HEK293T (cell line): ENCODE measurements at regions not wholly inside any gene's neighbourhood (a gene's known extent, or its start where the extent isn't known, plus 50 kb on each side); places are given as distances from the start of the nearest gene placed in this dataset.

Experiments
- CTCF ChIA-PET: fragments of 350-600 bp; formaldehyde crosslinking; extraction: SDS; loops from one replicate; lab custom pipeline; 2021; ENCODE audit warnings: antibody characterized with exemption, inconsistent platforms; lab: Yijun Ruan, JAX
- POLR2A ChIA-PET: fragments of 350-600 bp; formaldehyde crosslinking; extraction: SDS; loops from one replicate; lab custom pipeline; 2020; ENCODE audit warnings: antibody characterized with exemption, inconsistent platforms; lab: Yijun Ruan, JAX
- DNase-seq: peaks from one replicate; pipeline ENCODE4 v3.0.0; 2012; ENCODE audit warnings: mixed read lengths; ENCODE audit errors: extremely low spot score
- ARNT ChIP-seq: fragments of 450-650 bp; IDR thresholded peaks from 2 replicates; pipeline ENCODE4 v1.6.1; 2017; ENCODE audit warnings: mild to moderate bottlenecking
- BHLHE40 ChIP-seq: fragments of 450-650 bp; IDR thresholded peaks from 2 replicates; pipeline ENCODE4 v1.6.1; 2016; ENCODE audit warnings: mild to moderate bottlenecking, moderate library complexity, borderline replicate concordance
- CTBP1 ChIP-seq: fragments of 450-650 bp; IDR thresholded peaks from 2 replicates; pipeline ENCODE4 v1.6.1; 2016; ENCODE audit warnings: borderline replicate concordance
- ELF4 ChIP-seq: fragments of 450-650 bp; IDR thresholded peaks from 2 replicates; pipeline ENCODE4 v1.6.1; 2017; ENCODE audit warnings: antibody characterized with exemption
- FOXA1 ChIP-seq: fragments of 450-650 bp; IDR thresholded peaks from 2 replicates; pipeline ENCODE4 v1.6.1; 2016; ENCODE audit warnings: mild to moderate bottlenecking
- FOXK2 ChIP-seq: fragments of 450-650 bp; IDR thresholded peaks from 2 replicates; pipeline ENCODE4 v1.6.1; 2016; ENCODE audit warnings: mild to moderate bottlenecking
- FOXM1 ChIP-seq: fragments of 450-650 bp; IDR thresholded peaks from 2 replicates; pipeline ENCODE4 v1.6.1; 2017; ENCODE audit warnings: mild to moderate bottlenecking, borderline replicate concordance
- HDGF ChIP-seq: fragments of 450-650 bp; IDR thresholded peaks from 2 replicates; pipeline ENCODE4 v1.6.1; 2017; ENCODE audit warnings: antibody characterized with exemption, borderline replicate concordance
- L3MBTL2 ChIP-seq: fragments of 450-650 bp; conservative IDR thresholded peaks from 2 replicates; pipeline ENCODE4 v1.6.1; 2016; ENCODE audit warnings: mild to moderate bottlenecking
- LEF1 ChIP-seq: fragments of 450-650 bp; IDR thresholded peaks from 2 replicates; pipeline ENCODE4 v1.6.1; 2017; ENCODE audit warnings: mild to moderate bottlenecking, borderline replicate concordance
- NFRKB ChIP-seq: fragments of 450-650 bp; IDR thresholded peaks from 2 replicates; pipeline ENCODE4 v1.6.1; 2016; ENCODE audit warnings: mild to moderate bottlenecking, moderate library complexity
- PKNOX1 ChIP-seq: fragments of 450-650 bp; IDR thresholded peaks from 2 replicates; pipeline ENCODE4 v1.6.1; 2016
- SP1 ChIP-seq: fragments of 450-650 bp; IDR thresholded peaks from 2 replicates; pipeline ENCODE4 v1.6.1; 2017
- SUZ12 ChIP-seq: fragments of 450-650 bp; IDR thresholded peaks from 2 replicates; pipeline ENCODE4 v1.6.1; 2016; ENCODE audit warnings: mild to moderate bottlenecking
- TARDBP ChIP-seq: fragments of 450-650 bp; IDR thresholded peaks from 2 replicates; pipeline ENCODE4 v1.6.1; 2016
- ZNF384 ChIP-seq: fragments of 450-650 bp; IDR thresholded peaks from 2 replicates; pipeline ENCODE4 v1.6.1; 2016

- no peak for TF ChIP-seq CTBP1
- TF ChIP-seq ELF4, result no peak
- TF ChIP-seq L3MBTL2, result no peak
- TF ChIP-seq FOXM1, result no peak
- TF ChIP-seq SP1, result no peak
- CTCF ChIA-PET, result no interaction called here
- POLR2A ChIA-PET, result no interaction called here
- no peak for DNase-seq
These were observed 299.3 kb upstream of the IRX4 start for GRCh38 chr5:2182020-2182419.

- ChIA-PET CTCF (no interaction called here), POLR2A (no interaction called here)
- TF ChIP-seq ARNT, result no peak
- no peak for TF ChIP-seq BHLHE40
- TF ChIP-seq FOXM1, result no peak
- TF ChIP-seq TARDBP, result no peak
- TF ChIP-seq FOXK2, result no peak
- TF ChIP-seq CTBP1, result no peak
- no peak for TF ChIP-seq LEF1
- no peak for TF ChIP-seq SP1
- TF ChIP-seq ELF4, result no peak
- no peak for TF ChIP-seq HDGF
- TF ChIP-seq SUZ12, result no peak
- TF ChIP-seq ZNF384, result no peak
- TF ChIP-seq NFRKB, result no peak
- no peak for TF ChIP-seq FOXA1
- TF ChIP-seq PKNOX1, result no peak
- TF ChIP-seq L3MBTL2, result no peak
- no peak for DNase-seq
These were observed 298.8 kb upstream of the IRX4 start for GRCh38 chr5:2181557-2181956.

GRCh38 chr5:2181149-2181548 is 298.4 kb upstream of the IRX4 start:
- ChIA-PET POLR2A (no interaction called here), CTCF (no interaction called here)
- TF ChIP-seq ZNF384 (no peak), SUZ12 (no peak), FOXM1 (no peak), FOXK2 (no peak), BHLHE40 (no peak), NFRKB (no peak), PKNOX1 (no peak), CTBP1 (no peak), SP1 (no peak), FOXA1 (no peak), HDGF (no peak), ARNT (no peak), LEF1 (no peak), L3MBTL2 (no peak), ELF4 (no peak)
- DNase-seq, result no peak

- POLR2A ChIA-PET, result no interaction called here
- TF ChIP-seq HDGF (no peak), ZNF384 (no peak), CTBP1 (no peak), NFRKB (no peak), FOXA1 (no peak), ARNT (no peak), FOXM1 (no peak), LEF1 (no peak), SP1 (no peak), PKNOX1 (no peak), SUZ12 (no peak), L3MBTL2 (no peak), FOXK2 (no peak), ELF4 (no peak), TARDBP (no peak), BHLHE40 (no peak)
- CTCF ChIA-PET, result no interaction called here
- no peak for DNase-seq
These were observed 297.7 kb upstream of the IRX4 start for GRCh38 chr5:2180456-2180855.

- no peak for DNase-seq
- ChIA-PET POLR2A (no interaction called here), CTCF (no interaction called here)
- TF ChIP-seq FOXK2 (no peak), ELF4 (no peak), SP1 (no peak), ZNF384 (no peak), L3MBTL2 (no peak), NFRKB (no peak), PKNOX1 (no peak), TARDBP (no peak), SUZ12 (no peak)
These were observed 297.1 kb upstream of the IRX4 start for GRCh38 chr5:2179861-2180260.

GRCh38 chr5:2178528-2178927 is 295.8 kb upstream of the IRX4 start:
- ChIA-PET POLR2A (no interaction called here), CTCF (no interaction called here)
- DNase-seq, result no peak
- TF ChIP-seq LEF1, result no peak
- no peak for TF ChIP-seq FOXM1
- no peak for TF ChIP-seq ARNT
- TF ChIP-seq PKNOX1, result no peak
- TF ChIP-seq SUZ12, result no peak
- TF ChIP-seq TARDBP, result no peak
- TF ChIP-seq SP1, result no peak
- TF ChIP-seq NFRKB, result no peak
- no peak for TF ChIP-seq ELF4
- TF ChIP-seq ZNF384, result no peak
- no peak for TF ChIP-seq CTBP1
- TF ChIP-seq HDGF, result no peak
- TF ChIP-seq L3MBTL2, result no peak
- TF ChIP-seq FOXK2, result no peak
- no peak for TF ChIP-seq FOXA1
- no peak for TF ChIP-seq BHLHE40
